HG03159 (cell line): ENCODE measurements at regions not wholly inside any gene's neighbourhood (a gene's known extent, or its start where the extent isn't known, plus 50 kb on each side); places are given as distances from the start of the nearest gene placed in this dataset.
"Not testable (repeated sequence)": the region's sequence is repeated elsewhere in the genome, so short reads cannot be mapped to it uniquely, and the experiment has no call there.

Experiments used
- ATAC-seq: cut with Tn5 transposase; IDR thresholded peaks from one replicate; pipeline ENCODE4 v1.9.1; 2021; ENCODE audit warnings: mild to moderate bottlenecking, moderate library complexity; ENCODE audit not compliant: unreplicated experiment

DNA sequence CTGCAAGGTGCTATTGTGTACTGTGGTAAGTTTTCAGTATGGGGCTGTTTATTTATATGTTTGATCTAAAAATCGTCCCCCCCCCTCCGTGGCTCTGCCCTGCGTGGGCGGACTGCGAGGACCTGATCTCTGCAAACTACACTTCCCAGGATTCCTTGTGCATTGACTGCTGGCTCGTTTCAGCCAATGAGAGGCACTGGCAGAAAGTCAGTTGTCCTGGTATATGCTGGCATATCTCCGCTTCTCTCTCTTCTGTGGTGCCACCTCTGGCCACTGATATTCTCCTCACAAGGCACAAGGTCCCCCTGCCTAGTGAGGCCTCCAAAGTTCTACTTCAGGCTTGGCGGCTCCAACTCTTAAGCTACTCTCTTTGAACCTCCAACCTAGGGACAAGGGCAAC lies 168.8 kb upstream of the ZFP42 start:
- ATAC-seq, result no peak

DNA sequence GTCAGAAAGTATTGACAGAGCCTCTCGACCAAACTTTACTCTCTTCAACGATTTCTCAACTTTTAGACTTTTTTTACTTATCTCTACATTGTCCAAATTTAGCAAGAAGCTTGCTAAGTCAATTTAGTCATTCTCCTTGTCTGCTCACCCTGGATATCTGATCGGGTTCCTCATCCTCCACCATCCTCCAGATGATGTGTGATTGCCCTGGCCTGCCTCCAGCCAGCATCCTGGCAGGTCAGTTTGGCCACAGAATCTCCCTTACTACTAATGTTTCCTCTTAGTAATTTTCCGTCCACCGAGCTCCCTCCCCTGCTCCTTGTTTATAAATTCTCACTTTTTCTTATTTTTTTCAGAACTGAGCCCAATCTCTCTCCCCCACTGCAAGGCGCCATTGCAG lies 167.9 kb upstream of the ZFP42 start:
- ATAC-seq, result no peak

DNA sequence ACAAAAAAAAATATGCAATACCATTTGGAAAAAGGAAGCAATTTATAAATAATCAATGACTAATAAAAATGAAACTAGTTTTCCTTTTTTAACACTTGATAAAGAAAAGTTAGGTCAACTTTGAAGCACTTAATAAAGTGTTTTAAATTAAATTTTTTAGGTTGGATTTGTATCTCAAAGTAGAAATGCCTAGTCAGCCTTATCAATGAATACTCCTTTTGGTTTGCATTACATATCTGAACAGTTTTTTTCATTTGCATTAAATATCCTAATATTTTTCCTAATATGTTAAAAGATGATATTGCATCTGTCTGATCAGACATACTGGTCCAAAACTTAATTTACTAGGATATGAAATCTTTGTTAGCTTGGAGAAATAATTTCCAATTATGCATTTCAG lies 155.8 kb upstream of the ZFP42 start:
- no peak for ATAC-seq

DNA sequence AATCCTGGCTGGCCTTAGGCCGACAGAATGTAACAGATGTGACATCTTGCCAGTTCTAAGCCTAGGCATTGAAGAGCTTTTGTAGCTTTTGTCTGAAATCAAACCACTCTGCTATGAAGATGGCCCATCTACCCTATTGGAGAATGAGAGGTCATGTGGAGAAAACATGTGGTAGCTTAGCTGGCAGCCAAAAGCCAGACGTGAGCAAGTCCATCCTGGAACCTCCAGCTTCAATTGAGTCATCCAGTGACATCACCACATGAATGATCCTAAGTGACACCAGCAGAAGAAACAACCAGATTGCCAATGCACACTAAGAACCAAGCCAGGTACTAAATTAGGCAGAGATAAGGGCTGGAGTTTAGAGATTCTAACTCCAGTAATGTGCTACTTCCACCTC lies 154.8 kb upstream of the ZFP42 start:
- ATAC-seq, result no peak

DNA sequence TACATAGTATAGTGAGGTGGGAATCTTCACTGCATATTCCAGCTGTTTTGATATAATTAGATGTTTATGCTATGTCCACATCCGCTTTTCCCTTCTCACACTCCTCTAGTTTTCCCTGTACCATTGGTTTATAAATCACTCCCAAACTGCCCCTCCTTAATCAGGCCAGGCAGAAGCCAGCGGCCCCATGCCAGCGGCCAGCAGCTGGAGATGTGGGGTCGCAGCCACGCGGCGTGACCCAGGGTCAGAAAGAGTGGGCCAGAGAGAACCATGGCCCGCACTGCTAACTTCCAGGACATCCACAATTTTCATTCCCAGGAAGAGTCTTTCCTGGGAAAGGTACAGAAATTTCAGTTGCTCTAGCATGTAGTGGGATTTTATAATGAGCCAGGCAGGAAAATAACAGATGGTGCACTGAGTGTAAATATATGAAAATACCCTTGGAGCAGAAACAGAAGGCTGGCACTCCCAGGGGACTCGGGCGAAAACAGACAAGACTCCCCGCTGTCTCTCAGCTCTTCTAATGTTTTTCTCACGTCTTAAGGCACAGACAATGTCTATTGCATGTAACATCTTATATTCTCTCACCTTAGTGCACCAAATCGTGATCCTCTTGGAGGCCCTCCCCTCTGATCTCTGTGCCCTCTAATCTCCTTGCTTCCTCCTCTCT lies 145.9 kb upstream of the ZFP42 start:
- ATAC-seq, result no peak

DNA sequence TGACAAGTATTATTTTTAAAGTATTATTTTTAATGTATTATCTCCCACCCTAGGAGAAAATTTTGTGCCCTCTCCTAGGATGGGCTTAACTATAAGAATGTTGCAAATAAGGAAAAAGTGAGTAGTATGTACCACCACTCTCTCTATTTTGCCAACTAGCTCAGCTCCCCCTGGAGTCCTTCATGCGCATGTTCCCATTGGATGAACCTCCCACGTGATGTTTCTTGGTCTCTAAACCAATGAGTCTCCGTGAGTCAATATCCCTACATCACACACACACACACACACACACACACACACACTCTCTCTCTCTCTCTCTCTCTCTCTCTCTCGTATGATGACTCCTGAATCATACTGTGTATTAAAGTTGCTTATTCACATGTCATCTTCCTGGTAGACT lies 129.7 kb upstream of the ZFP42 start:
- ATAC-seq, result no peak

DNA sequence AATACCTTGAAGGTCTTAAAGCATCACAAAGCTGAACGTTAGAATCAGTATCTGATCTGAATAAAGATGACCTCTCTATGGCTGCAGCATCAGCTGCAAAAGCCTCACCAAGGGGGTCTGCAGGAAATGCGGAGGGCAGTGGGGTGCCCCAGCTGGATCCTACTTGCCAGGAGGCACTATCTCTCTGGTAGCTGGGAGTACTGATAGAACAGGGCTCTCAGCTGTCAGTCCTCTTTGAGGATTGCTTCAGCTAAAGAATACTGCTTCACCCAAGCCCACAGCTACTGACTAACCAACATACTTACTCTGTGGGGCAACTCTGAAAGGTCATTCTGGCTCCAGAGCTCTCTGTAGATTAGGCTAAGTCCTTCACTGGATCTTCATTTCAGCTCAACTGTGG lies 112.5 kb upstream of the ZFP42 start:
- ATAC-seq, result no peak

DNA sequence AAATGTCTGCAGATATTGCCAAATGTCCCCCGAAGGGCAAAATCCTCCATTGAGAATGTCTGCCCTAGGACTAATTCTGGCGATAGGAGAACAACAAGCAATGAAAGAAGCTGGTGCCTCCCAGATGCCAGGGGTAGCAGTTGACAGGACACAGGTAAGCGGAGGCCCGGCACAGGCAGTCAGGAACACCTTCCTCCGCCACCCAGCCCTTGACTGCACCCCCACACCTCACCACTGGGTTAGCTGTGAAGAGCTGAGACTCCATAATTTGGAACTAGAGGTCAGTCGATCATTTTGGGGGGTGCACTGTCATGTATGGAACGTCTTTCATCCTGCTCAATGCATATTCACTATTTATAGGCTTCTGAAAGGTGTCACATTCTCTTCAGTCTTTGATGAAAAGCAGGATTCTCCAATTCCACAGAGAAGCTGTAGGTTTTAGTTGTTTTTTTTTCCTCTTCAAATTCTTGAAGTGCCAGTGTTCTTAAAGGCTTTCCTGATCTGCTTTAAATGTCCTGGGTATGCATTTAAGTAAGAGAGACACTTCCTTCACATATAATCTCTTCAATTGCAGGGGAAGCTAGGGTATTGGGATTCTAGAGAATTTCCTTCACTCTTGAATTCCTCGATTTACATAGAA lies 111.6 kb upstream of the ZFP42 start:
- no peak for ATAC-seq

DNA sequence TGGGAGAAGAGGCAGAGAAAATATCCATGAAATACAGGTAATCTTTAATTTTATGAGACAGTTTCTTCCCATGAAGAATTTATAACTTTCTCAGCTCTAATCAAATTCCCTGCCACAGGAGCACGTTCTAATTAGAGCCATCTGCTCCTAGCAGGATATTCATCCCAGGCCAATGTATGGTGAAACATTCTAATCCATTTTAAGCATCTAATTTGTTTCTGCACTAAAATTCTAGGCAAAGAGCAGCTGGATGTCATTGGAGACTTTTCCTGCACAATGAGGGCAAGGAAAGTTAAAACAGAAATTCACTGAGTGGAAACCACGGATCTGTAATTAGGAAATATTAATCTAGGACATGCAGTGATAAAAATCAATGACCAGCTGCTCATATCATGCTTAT lies 107.7 kb upstream of the ZFP42 start:
- no peak for ATAC-seq

DNA sequence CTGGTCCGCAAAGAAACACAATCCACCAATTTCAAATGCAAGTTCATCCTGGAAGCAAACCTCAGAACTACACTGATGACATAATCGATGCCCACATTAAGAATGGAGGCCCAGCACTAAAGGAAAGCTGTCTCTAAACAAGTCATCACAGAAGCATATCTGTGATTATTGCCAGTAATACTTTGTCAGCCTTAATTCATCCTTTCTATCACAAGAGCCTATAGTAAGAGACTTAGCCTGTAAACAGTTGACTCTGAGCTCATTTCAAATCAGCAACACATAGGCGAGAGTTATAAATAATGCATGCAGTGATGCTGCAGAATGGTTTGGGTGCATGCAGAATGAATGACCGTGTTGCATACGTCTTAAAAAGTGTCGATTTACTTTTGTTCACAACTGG lies 105.9 kb upstream of the ZFP42 start:
- no peak for ATAC-seq

DNA sequence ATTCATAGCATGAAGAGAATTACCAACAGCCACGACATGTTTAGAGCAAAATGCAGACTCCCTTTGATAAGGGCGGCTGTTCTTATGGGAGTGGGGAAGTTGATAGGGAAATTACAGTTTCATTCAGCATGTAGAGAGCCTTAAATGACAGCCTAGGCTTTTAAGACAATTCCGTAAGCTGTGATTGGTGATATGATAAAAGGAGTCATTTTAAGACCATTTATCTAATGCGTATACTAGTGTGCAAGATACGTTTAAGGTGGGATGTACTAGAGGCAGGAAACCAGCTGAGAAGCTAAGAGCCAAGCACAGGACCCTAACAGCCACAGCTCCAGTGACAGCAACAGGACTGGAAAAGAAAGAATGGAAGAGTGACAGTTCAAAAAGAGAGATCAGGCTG lies 102.2 kb upstream of the ZFP42 start:
- ATAC-seq, result no peak

DNA sequence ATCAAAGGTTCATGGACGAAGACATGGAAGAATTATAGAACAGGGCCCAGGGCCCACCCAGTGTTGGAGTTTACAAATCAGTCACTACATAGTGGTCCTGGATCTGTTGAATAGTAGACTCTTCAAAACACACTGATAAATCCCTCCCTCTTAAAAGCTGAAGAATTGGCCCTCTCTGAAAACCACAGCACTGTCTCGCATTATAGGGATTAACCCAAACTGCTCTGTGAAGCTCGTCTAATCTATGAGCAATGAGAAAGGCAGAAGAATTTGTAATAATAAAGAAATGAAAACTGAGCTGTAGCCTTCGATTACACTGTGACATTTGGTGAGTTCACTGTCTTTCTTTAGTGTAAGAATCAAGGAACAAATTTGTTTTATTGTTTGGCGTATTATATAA lies 92.5 kb upstream of the ZFP42 start:
- ATAC-seq, result no peak

DNA sequence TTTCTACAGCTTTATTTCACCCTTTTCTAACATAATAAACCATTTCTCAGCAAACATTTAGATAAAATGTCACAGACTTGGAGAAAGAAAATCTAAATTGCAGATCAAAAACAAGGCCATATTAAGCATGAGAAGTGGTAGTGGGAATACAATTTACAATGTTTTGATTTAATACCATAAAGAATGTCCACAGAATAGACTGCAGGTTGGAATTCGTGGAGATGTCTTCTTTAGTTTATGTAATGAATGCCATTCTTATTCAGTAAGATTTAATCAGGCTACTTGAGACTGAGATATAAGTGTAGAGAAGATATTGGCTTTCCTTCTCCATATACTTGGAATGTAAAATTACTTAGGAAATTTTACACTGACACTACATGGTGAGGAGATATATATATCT lies 91.9 kb upstream of the ZFP42 start:
- ATAC-seq, result no peak

DNA sequence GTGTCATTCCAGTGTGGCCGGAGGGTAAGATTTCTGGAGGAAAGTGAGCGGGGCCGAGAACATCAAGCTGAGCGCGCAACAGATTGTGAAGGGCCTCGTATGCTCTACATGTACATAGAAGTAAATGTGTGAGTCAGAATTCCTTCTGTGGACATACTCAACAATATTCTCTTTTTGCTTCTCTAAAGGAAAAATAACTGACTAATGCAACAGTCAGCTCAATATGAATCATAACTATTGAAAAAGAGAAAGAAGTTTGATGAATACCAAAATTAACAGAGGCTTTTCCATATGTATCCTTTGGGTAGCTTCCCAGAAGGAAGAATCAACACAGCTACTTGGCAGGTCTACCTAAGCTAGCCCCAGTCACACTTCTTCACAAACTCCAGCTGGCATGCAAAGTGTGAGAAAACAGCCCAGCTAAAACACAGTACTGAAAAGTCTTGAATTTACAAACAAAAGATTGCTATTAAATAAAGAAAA lies 87.5 kb upstream of the ZFP42 start:
- ATAC-seq, result no peak

DNA sequence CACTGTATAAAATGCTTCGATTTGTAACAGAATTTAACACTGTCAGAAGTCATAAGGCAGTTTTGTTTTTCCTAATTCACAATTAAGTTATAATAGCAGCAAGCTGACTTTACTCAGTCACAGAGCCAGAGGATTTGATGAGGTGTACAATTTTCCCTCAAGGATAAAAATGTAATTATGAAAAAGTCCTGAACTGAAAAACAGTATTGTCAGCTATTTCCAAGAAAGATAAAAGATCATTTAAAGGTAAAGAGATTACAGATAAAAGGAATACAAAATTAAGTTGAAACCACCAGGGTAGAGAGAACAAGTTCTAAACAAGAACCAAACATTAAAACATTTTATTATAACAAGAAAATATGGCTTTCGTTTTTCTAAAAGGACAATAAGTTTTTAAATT lies 86.8 kb upstream of the ZFP42 start:
- no peak for ATAC-seq

DNA sequence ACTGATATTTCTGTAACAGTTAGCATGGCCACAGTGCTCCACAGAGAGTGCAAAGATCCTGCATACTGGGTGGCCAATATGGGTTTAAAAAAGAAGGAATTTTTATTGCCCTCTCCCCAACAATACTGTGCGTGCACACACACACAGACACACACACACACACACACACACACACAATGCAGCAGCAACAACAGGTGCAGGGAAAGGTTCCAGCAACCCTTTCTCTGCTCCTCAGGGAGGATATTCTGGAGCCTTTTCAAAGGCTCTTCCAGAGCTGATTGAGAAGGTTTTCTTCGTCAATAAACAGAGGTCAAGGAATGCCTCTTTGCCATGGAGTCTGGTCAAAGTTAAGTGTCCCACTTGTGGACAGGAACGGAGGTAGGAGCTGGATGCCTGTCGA lies 84.8 kb upstream of the ZFP42 start:
- no peak for ATAC-seq

DNA sequence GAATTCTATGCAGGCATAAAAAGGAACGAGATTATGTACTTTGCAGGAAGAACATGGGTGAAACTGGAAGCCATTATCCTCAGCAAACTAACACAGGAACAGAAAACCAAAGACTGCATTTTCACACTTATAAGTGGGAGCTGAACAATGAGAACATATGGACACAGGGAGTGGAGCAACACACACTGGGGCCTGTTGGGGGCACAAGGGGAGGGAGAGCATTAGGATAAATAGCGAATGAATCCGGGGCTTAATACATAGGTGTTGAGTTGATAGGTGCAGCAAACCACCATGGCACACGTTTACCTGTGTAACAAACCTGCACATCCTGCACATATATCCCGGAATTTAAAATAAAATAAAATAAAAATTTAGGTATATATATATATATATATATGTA lies 80.2 kb upstream of the ZFP42 start:
- not testable (repeated sequence) for ATAC-seq

DNA sequence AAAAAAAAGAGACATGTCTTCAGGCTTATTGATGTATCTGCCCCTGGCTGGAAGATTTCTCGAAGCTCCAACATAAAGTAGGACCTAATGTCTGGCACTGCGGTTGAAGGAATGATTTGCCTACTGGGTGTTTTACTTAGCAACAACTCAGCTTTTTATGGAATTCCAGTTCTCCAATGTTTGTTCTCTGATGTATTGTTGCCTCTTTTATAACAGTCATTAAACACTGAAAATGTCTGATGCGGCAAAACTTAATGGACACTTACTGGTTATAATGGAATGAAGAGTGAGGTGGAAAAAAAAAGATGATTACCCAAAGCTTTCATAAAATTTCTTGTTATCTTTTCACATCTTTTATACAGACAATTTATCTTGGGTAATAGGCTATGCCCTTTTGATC lies 75.6 kb upstream of the ZFP42 start:
- ATAC-seq, result no peak

DNA sequence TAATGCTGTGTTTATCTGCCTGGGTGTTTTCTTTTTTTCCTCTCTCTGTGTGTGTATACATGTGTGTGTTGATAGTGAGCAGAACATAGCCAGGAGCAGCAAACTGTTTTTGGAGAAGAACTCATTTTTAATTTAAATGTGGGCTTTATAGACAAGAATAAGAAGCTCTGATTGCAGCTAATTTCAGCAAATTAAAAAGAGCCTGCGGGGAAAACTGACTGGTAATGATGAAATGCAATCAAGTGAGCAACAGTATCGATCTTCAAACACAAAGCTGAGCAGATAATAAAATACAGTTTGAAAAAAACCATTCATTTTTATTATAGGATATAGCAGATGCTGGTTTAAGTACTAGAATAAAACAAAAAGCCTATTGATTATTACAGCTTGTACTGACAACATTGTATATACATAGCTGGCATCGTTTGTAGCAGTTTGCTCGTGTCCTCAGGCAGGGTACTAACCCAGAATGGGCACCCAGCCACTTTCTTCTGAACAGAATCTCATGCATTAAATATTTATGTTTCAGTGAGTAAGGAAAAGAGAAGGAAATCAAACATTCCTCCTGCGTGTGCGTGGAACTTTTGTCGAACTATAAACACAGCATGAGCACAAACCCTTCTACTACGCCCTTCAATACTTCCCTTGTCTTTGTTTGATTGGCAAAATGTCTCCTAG lies 73.5 kb upstream of the ZFP42 start:
- ATAC-seq, result no peak

DNA sequence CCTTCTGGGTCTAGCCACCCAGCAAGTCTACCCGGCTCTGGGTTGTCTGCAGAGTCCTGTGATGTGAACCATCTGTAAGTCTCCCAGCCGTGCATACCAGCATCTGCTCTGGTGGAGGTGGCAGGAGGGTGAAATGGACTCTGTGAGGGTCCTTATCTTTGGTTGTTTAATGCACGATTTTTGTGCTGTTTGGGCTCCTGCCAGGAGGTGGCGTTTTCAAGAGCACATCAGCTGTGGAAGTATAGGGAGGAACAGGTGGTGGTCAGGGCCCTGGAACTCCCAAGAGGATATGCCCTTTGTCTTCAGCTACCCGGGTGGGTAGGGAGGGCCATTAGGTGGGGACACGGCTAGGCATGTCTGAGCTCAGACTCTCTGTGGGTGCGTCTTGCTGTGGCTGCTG lies 66.5 kb upstream of the ZFP42 start:
- ATAC-seq, result no peak

DNA sequence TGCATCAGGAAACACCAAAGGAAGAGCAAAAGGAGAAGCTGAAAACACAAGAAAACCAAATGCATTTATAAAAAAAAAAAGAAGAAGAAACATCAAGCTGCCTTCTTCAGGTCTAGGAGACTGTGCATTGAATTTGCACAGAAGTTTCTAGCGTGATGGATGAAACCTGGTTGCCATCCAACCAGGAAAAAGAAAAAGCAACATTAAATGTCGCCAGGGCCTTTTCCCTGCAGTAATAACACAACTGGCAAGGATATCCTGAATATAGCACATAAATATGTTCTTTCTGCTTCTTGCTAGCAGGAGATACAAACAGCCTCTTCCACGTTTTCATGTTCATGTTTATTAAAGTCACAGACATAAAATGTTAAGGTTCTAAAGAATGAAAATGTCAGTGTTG lies 60.8 kb upstream of the ZFP42 start:
- no peak for ATAC-seq

DNA sequence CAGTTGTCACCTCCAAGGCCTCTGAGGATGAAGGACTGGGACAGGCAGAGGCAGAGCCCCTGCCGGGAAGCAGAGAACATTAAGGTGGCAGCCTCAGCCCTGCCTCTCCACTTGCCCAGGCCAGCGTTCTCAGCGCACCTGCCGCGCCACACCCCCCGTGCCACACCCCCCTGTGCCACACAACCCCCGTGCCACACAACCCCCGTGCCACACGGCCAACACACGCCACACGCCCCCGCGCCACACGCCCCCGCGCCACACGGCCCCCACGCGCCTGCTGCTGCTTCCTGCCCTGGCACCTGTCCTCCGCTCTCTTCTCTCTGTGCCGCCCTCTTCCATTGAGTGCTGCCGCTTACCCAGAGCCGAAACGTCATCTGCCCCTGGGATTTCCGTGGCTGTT lies 58.0 kb upstream of the ZFP42 start:
- no peak for ATAC-seq
